GM12864 (cell line): ENCODE measurements at regions not wholly inside any gene's neighbourhood (a gene's known extent, or its start where the extent isn't known, plus 50 kb on each side); places are given as distances from the start of the nearest gene placed in this dataset.

Source experiments
- DNase-seq: peaks from one replicate; pipeline ENCODE4 v3.0.0-alpha.2; 2011; ENCODE audit warnings: low read depth
- H3K4me3 ChIP-seq: 2 replicates; pipeline ENCODE4 v1.5.1; 2011; ENCODE audit warnings: mild to moderate bottlenecking, low read depth, low read length, control low read depth
- TF ChIP-seq, protein P1 (sequence below): IDR thresholded peaks from 2 replicates; pipeline ENCODE4 v1.5.1; 2011; ENCODE audit warnings: low read depth, mild to moderate bottlenecking, moderate library complexity, low read length, control low read depth, inconsistent platforms; ENCODE audit errors: missing control alignments

DNA sequence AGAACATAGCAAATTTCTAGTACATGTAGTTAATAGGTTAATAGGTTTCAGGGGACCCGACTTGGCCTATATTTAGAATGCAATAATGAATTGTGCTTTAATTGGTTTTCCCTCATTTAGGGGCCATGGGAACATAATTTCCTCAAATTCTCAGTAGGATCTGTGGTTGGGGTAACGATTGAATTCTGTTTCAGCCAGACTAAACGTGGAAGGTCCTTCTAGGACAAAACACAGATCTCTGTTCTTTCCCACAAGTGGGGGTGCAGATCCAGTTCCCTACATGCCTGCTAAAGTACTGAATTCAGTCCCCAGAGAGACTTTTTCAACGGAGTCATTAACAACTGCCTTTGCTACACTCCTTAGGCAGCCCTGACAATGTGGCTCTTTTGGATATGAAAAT, 50.7 kb upstream of the AGBL1 start:
- TF ChIP-seq, protein P1, sequence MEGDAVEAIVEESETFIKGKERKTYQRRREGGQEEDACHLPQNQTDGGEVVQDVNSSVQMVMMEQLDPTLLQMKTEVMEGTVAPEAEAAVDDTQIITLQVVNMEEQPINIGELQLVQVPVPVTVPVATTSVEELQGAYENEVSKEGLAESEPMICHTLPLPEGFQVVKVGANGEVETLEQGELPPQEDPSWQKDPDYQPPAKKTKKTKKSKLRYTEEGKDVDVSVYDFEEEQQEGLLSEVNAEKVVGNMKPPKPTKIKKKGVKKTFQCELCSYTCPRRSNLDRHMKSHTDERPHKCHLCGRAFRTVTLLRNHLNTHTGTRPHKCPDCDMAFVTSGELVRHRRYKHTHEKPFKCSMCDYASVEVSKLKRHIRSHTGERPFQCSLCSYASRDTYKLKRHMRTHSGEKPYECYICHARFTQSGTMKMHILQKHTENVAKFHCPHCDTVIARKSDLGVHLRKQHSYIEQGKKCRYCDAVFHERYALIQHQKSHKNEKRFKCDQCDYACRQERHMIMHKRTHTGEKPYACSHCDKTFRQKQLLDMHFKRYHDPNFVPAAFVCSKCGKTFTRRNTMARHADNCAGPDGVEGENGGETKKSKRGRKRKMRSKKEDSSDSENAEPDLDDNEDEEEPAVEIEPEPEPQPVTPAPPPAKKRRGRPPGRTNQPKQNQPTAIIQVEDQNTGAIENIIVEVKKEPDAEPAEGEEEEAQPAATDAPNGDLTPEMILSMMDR: no peak
- no peak overlapping the region for H3K4me3 ChIP-seq
- DNase-seq: no peak
